ENCODE measurements at regions not wholly inside any gene's neighbourhood (a gene's known extent, or its start where the extent isn't known, plus 50 kb on each side); places are given as distances from the start of the nearest gene placed in this dataset.

DNA sequence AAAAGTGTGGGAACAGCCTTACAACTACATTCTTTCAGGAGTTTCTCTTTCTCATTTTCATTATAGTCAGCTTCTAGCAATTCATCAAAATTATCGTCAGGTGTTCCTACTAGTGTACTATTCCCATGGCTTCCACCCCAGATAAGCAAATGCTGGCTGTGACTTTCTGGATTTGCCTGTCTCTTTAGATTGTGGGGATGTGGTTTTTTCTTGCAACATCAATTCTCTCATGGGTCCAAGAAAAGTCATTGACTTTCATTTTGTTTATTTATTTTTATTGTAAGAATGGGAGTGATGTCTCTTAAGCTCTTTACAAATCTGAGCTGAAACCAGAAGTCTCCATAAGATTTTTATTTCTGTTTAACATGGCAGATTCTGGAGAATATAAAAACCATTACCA lies 349.7 kb upstream of the SEMA3C start:
- no peak for TF ChIP-seq POLR2A (IDR thresholded peaks at IDR 0.05)
- TF ChIP-seq, protein P1, sequence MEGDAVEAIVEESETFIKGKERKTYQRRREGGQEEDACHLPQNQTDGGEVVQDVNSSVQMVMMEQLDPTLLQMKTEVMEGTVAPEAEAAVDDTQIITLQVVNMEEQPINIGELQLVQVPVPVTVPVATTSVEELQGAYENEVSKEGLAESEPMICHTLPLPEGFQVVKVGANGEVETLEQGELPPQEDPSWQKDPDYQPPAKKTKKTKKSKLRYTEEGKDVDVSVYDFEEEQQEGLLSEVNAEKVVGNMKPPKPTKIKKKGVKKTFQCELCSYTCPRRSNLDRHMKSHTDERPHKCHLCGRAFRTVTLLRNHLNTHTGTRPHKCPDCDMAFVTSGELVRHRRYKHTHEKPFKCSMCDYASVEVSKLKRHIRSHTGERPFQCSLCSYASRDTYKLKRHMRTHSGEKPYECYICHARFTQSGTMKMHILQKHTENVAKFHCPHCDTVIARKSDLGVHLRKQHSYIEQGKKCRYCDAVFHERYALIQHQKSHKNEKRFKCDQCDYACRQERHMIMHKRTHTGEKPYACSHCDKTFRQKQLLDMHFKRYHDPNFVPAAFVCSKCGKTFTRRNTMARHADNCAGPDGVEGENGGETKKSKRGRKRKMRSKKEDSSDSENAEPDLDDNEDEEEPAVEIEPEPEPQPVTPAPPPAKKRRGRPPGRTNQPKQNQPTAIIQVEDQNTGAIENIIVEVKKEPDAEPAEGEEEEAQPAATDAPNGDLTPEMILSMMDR (IDR thresholded peaks at IDR 0.05), result no peak
- intact Hi-C loops (cut with DNase I), result no loop called here

DNA sequence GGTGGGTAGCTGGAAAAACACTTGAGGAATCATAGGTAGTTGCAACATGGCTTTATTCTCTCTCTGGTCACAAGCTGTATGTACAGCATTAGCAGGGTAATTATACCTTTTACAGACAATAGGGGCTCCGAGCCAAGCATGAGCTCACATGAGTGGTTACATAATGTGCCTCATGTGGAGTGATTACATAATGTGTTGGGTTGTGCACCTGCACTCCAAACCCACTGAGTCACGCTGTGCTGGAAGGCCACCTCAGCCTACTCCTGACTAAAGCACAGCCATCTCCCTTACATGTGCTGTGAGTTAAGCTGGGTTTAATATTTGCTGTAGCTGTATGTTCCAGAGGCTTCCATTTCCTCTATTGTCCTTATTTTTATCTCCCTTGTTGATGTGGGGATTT lies 348.7 kb upstream of the SEMA3C start:
- no peak overlapping the region for H3K27ac ChIP-seq
- TF ChIP-seq, protein P1 (IDR thresholded peaks at IDR 0.05), result no peak
- TF ChIP-seq POLR2A (IDR thresholded peaks at IDR 0.05), result no peak
- WGBS, 4 donors, result 41 to 61% (median 48%) methylated on average over 2 of the region's 2 CpGs
- no peaks in the 10 kb centered on the region for H3K27me3 ChIP-seq
- DNase-seq, result no peak
- H3K36me3 ChIP-seq (replicated peaks in 1 of 2), result no peaks in the 10 kb centered on the region
- no peak overlapping the region for H3K4me3 ChIP-seq
- no peaks in the 10 kb centered on the region for H3K4me1 ChIP-seq (replicated peaks in 1 of 2)
- intact Hi-C loops (cut with DNase I), result no loop called here
- H3K9me3 ChIP-seq (replicated peaks in 1 of 3), result no peaks in the 10 kb centered on the region

More for the DNA sequence above, 349.7 kb upstream of the SEMA3C start:
- no peak overlapping the region for H3K4me3 ChIP-seq
- H3K4me1 ChIP-seq (replicated peaks in 1 of 2), result no peaks in the 10 kb centered on the region
- H3K27ac ChIP-seq, result no peak overlapping the region
- WGBS, 4 donors, result 78 to 92% (median 80%) methylated on average over 1 of the region's 1 CpG
- no peaks in the 10 kb centered on the region for H3K36me3 ChIP-seq (replicated peaks in 1 of 2)
- no peaks in the 10 kb centered on the region for H3K27me3 ChIP-seq
- no peaks in the 10 kb centered on the region for H3K9me3 ChIP-seq (replicated peaks in 1 of 3)
- no peak for DNase-seq

DNA sequence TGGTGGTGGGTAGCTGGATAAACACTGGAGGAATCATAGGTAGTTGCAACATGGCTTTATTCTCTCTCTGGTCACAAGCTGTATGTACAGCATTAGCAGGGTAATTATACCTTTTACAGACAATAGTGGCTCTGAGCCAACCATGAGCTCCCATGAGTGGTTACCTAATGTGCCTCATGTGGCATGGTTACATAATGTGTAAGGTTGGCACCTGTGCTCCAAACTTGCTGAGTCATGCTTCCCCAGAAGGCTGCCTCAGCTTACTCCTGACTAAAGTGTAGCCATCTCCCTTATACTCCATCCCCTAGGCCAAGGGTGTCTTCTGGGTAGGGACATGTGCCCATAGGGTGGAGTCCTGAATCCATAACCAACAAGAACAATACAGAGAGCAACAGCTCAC lies 345.3 kb upstream of the SEMA3C start:
- no peak overlapping the region for H3K4me3 ChIP-seq
- no peaks in the 10 kb centered on the region for H3K27me3 ChIP-seq
- TF ChIP-seq POLR2A (IDR thresholded peaks at IDR 0.05), result no peak
- TF ChIP-seq, protein P1 (IDR thresholded peaks at IDR 0.05), result no peak
- H3K36me3 ChIP-seq (replicated peaks in 1 of 2), result no peaks in the 10 kb centered on the region
- H3K4me1 ChIP-seq (replicated peaks in 1 of 2), result no peaks in the 10 kb centered on the region
- H3K27ac ChIP-seq, result no peak overlapping the region
- H3K9me3 ChIP-seq (replicated peaks in 1 of 3), result no peaks in the 10 kb centered on the region
- DNase-seq, result no peak
- intact Hi-C loops (cut with DNase I), result no loop called here

DNA sequence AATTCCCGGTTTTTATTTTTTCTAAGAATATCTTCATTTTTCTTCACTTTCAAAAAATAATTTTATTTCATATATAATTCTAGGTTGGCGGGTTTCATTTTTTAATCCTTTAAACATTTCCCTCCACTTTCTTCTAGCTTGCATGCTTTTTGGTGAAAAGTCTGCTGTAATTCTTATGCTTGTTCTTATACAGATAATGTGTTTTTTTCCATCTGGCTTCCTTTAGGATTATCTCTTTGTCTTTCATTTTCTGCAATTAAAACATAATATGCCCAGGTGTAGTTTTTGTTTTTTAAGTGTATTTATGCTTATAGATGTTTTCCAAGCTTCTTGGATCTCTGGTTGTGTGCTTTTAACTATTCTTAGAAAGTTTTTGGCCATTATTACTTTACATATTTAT lies 341.3 kb upstream of the SEMA3C start:
- Histone ChIP-seq H3K9me3 (replicated peaks in 1 of 3) (no peaks in the 10 kb centered on the region), H3K4me3 (no peak overlapping the region), H3K27me3 (no peaks in the 10 kb centered on the region), H3K27ac (no peak overlapping the region), H3K36me3 (replicated peaks in 1 of 2) (no peaks in the 10 kb centered on the region), H3K4me1 (replicated peaks in 1 of 2) (no peaks in the 10 kb centered on the region)
- no peak for DNase-seq
- TF ChIP-seq, protein P1 (IDR thresholded peaks at IDR 0.05), result no peak
- no peak for TF ChIP-seq POLR2A (IDR thresholded peaks at IDR 0.05)
- WGBS, 4 donors, result 89 to 94% (median 91%) methylated on average over 2 of the region's 2 CpGs
- intact Hi-C loops (cut with DNase I), result no loop called here

Measured in adrenal gland (tissue), 9 donors.